Karpas-422 (cell line): ENCODE measurements at regions not wholly inside any gene's neighbourhood (a gene's known extent, or its start where the extent isn't known, plus 50 kb on each side); places are given as distances from the start of the nearest gene placed in this dataset.
A peak's percentile ranks its signal among the peaks of the same experiment; 100 is the strongest.

Experiments used
- DNase-seq: peaks from one replicate; pipeline ENCODE4 v3.0.0-alpha.2; 2015
- H2AFZ ChIP-seq: fragments of 200-600 bp; sonication (generic); 2 replicates; pipeline ENCODE4 v1.6.1; 2014; ENCODE audit warnings: antibody characterized with exemption, low read length, mixed read lengths
- H3K27ac ChIP-seq: fragments of 200-600 bp; sonication (generic); 2 replicates; pipeline ENCODE4 v1.5.1; 2014; ENCODE audit warnings: mild to moderate bottlenecking, low read length, moderate library complexity
- H3K27me3 ChIP-seq: fragments of 200-600 bp; sonication (generic); 2 replicates; pipeline ENCODE4 v1.6.1; 2014; ENCODE audit warnings: low read length, mixed read lengths
- H3K36me3 ChIP-seq: fragments of 200-600 bp; sonication (generic); 2 replicates; pipeline ENCODE4 v1.6.1; 2014; ENCODE audit warnings: low read length, mixed read lengths; ENCODE audit not compliant: insufficient read depth
- H3K4me1 ChIP-seq: fragments of 200-600 bp; sonication (generic); 2 replicates; pipeline ENCODE4 v1.6.1; 2014; ENCODE audit warnings: mild to moderate bottlenecking, low read length, mixed read lengths
- H3K4me2 ChIP-seq: fragments of 200-600 bp; sonication (generic); 2 replicates; pipeline ENCODE4 v1.6.1; 2014; ENCODE audit warnings: low read length, low read depth, mild to moderate bottlenecking; ENCODE audit not compliant: poor library complexity, severe bottlenecking
- H3K4me3 ChIP-seq: fragments of 200-600 bp; sonication (generic); 2 replicates; pipeline ENCODE4 v1.5.1; 2014; ENCODE audit warnings: mild to moderate bottlenecking, antibody characterized with exemption, low read length, mixed read lengths
- H3K79me2 ChIP-seq: fragments of 200-600 bp; sonication (generic); 2 replicates; pipeline ENCODE4 v1.6.1; 2014; ENCODE audit warnings: mild to moderate bottlenecking, low read length, mixed read lengths
- H3K9ac ChIP-seq: fragments of 200-600 bp; sonication (generic); 2 replicates; pipeline ENCODE4 v1.6.0; 2014; ENCODE audit warnings: low read length
- H3K9me2 ChIP-seq: fragments of 200-600 bp; sonication (generic), shearing (Covaris generic); replicated peaks from 2 replicates; pipeline ENCODE4 v1.6.0; 2014; ENCODE audit warnings: mild to moderate bottlenecking, low read length, moderate library complexity; ENCODE audit not compliant: insufficient read depth
- H3K9me3 ChIP-seq: fragments of 300-700, 200-600 bp; sonication (generic); 2 replicates; pipeline ENCODE4 v1.6.1; 2014; ENCODE audit warnings: low read length, mixed read lengths
- H4K20me1 ChIP-seq: fragments of 200-600 bp; sonication (generic); 2 replicates; pipeline ENCODE4 v1.6.1; 2014; ENCODE audit warnings: mild to moderate bottlenecking, antibody characterized with exemption, low read length, low read depth; ENCODE audit not compliant: insufficient read depth

- H3K36me3 ChIP-seq: no peaks in the 10 kb centered on the region
- H2AFZ ChIP-seq: no peak overlapping the region
- no peak for DNase-seq
- H3K9ac ChIP-seq: no peak overlapping the region
- peaks cover 6% of the 10 kb centered on the region for H3K4me1 ChIP-seq
- H4K20me1 ChIP-seq: no peaks in the 10 kb centered on the region
- H3K27ac ChIP-seq: no peak overlapping the region
- H3K9me2 ChIP-seq: no peaks in the 10 kb centered on the region; the same call in 1 of the 2 replicates
- H3K9me3 ChIP-seq: no peaks in the 10 kb centered on the region
- no peaks in the 10 kb centered on the region for H3K79me2 ChIP-seq
- no peaks in the 10 kb centered on the region for H3K27me3 ChIP-seq
- no peak overlapping the region for H3K4me3 ChIP-seq
- H3K4me2 ChIP-seq: no peak overlapping the region
Measured at GRCh38 chr3:7973006-7973405, 528.6 kb upstream of the LMCD1 start.

GRCh38 chr3:7977245-7978086 lies 524.2 kb upstream of the LMCD1 start:
- Histone ChIP-seq H3K9me2 (no peaks in the 10 kb centered on the region), H3K36me3 (no peaks in the 10 kb centered on the region), H3K4me3 (no peak overlapping the region), H2AFZ (no peak overlapping the region), H3K79me2 (no peaks in the 10 kb centered on the region), H3K9me3 (no peaks in the 10 kb centered on the region), H3K27me3 (no peaks in the 10 kb centered on the region), H3K4me1 (peaks cover 6% of the 10 kb centered on the region), H4K20me1 (no peaks in the 10 kb centered on the region), H3K27ac (no peak overlapping the region), H3K9ac (no peak overlapping the region), H3K4me2 (no peak overlapping the region)
- peak; percentile 63 for DNase-seq

GRCh38 chr3:7978087-7978422 lies 523.6 kb upstream of the LMCD1 start:
- H3K9me3 ChIP-seq: no peaks in the 10 kb centered on the region
- DNase-seq: no peak
- no peaks in the 10 kb centered on the region for H3K9me2 ChIP-seq
- H3K9ac ChIP-seq: no peak overlapping the region
- H3K79me2 ChIP-seq: no peaks in the 10 kb centered on the region
- H2AFZ ChIP-seq: no peak overlapping the region
- no peak overlapping the region for H3K4me3 ChIP-seq
- no peaks in the 10 kb centered on the region for H4K20me1 ChIP-seq
- H3K4me2 ChIP-seq: no peak overlapping the region
- no peak overlapping the region for H3K27ac ChIP-seq
- no peaks in the 10 kb centered on the region for H3K27me3 ChIP-seq
- H3K36me3 ChIP-seq: no peaks in the 10 kb centered on the region
- H3K4me1 ChIP-seq: peaks cover 6% of the 10 kb centered on the region

GRCh38 chr3:7982126-7982525 lies 519.5 kb upstream of the LMCD1 start:
- H2AFZ ChIP-seq: no peak overlapping the region
- no peak overlapping the region for H3K4me2 ChIP-seq
- peaks cover 6% of the 10 kb centered on the region for H3K4me1 ChIP-seq
- no peaks in the 10 kb centered on the region for H3K79me2 ChIP-seq
- no peaks in the 10 kb centered on the region for H4K20me1 ChIP-seq
- no peak overlapping the region for H3K4me3 ChIP-seq
- H3K27ac ChIP-seq: no peak overlapping the region
- no peaks in the 10 kb centered on the region for H3K9me2 ChIP-seq
- no peak for DNase-seq
- H3K27me3 ChIP-seq: no peaks in the 10 kb centered on the region
- H3K9ac ChIP-seq: no peak overlapping the region
- H3K36me3 ChIP-seq: no peaks in the 10 kb centered on the region
- no peaks in the 10 kb centered on the region for H3K9me3 ChIP-seq

GRCh38 chr3:7999384-7999783 lies 502.2 kb upstream of the LMCD1 start:
- Histone ChIP-seq H4K20me1 (no peaks in the 10 kb centered on the region), H3K9ac (no peak overlapping the region), H3K4me2 (no peak overlapping the region), H3K4me1 (no peaks in the 10 kb centered on the region), H3K9me2 (no peaks in the 10 kb centered on the region), H3K27ac (no peak overlapping the region), H3K9me3 (no peaks in the 10 kb centered on the region), H3K4me3 (no peak overlapping the region), H3K27me3 (no peaks in the 10 kb centered on the region), H2AFZ (no peak overlapping the region), H3K36me3 (no peaks in the 10 kb centered on the region), H3K79me2 (no peaks in the 10 kb centered on the region)
- no peak for DNase-seq

GRCh38 chr3:8001307-8001706 lies 500.3 kb upstream of the LMCD1 start:
- Histone ChIP-seq H3K4me2 (no peak overlapping the region), H3K36me3 (no peaks in the 10 kb centered on the region), H3K9me3 (no peaks in the 10 kb centered on the region), H3K4me3 (no peak overlapping the region), H3K4me1 (no peaks in the 10 kb centered on the region), H3K9me2 (no peaks in the 10 kb centered on the region), H4K20me1 (no peaks in the 10 kb centered on the region), H3K27ac (no peak overlapping the region), H3K27me3 (no peaks in the 10 kb centered on the region), H2AFZ (no peak overlapping the region), H3K9ac (no peak overlapping the region), H3K79me2 (no peaks in the 10 kb centered on the region)
- DNase-seq: no peak

GRCh38 chr3:8001712-8002111 lies 499.9 kb upstream of the LMCD1 start:
- DNase-seq: no peak
- Histone ChIP-seq H3K79me2 (no peaks in the 10 kb centered on the region), H3K4me1 (no peaks in the 10 kb centered on the region), H3K9ac (no peak overlapping the region), H2AFZ (no peak overlapping the region), H4K20me1 (no peaks in the 10 kb centered on the region), H3K27ac (no peak overlapping the region), H3K4me2 (no peak overlapping the region), H3K4me3 (no peak overlapping the region), H3K27me3 (no peaks in the 10 kb centered on the region), H3K36me3 (no peaks in the 10 kb centered on the region), H3K9me3 (no peaks in the 10 kb centered on the region), H3K9me2 (no peaks in the 10 kb centered on the region)

GRCh38 chr3:8011902-8012301 lies 489.7 kb upstream of the LMCD1 start:
- Histone ChIP-seq H3K27me3 (no peaks in the 10 kb centered on the region), H3K9me3 (no peaks in the 10 kb centered on the region), H3K9me2 (no peaks in the 10 kb centered on the region), H3K36me3 (no peaks in the 10 kb centered on the region), H4K20me1 (no peaks in the 10 kb centered on the region), H3K4me3 (no peak overlapping the region), H3K4me1 (no peaks in the 10 kb centered on the region), H3K9ac (no peak overlapping the region), H3K79me2 (no peaks in the 10 kb centered on the region), H2AFZ (no peak overlapping the region), H3K4me2 (no peak overlapping the region), H3K27ac (no peak overlapping the region)
- no peak for DNase-seq
